ENCODE measurements at regions not wholly inside any gene's neighbourhood (a gene's known extent, or its start where the extent isn't known, plus 50 kb on each side); places are given as distances from the start of the nearest gene placed in this dataset.

DNA sequence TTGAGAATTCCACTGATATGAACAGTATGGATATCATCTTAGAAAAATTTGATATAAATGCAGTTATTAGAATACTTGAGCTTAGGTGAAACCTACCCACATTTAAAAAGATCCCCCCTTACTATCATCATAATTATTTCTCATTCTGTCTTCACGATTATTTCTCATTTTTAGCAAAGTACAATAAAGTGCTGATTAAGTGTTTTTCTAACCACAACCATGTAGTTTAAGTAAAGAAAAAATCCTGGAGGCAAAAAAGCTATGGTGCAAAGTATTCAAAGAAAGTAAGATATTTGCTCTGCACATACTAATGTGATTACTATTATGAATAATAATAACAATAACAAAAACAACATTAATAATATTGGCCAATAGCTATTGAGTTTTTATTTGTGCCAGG, 365.6 kb upstream of the PCDH7 start:
- TF ChIP-seq, protein P1, sequence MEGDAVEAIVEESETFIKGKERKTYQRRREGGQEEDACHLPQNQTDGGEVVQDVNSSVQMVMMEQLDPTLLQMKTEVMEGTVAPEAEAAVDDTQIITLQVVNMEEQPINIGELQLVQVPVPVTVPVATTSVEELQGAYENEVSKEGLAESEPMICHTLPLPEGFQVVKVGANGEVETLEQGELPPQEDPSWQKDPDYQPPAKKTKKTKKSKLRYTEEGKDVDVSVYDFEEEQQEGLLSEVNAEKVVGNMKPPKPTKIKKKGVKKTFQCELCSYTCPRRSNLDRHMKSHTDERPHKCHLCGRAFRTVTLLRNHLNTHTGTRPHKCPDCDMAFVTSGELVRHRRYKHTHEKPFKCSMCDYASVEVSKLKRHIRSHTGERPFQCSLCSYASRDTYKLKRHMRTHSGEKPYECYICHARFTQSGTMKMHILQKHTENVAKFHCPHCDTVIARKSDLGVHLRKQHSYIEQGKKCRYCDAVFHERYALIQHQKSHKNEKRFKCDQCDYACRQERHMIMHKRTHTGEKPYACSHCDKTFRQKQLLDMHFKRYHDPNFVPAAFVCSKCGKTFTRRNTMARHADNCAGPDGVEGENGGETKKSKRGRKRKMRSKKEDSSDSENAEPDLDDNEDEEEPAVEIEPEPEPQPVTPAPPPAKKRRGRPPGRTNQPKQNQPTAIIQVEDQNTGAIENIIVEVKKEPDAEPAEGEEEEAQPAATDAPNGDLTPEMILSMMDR (IDR thresholded peaks at IDR 0.05), result no peak
- TF ChIP-seq POLR2A (IDR thresholded peaks at IDR 0.05), result no peak

Data from body of pancreas (tissue), 4 donors.